Liver (tissue), 8 donors: ENCODE measurements at regions not wholly inside any gene's neighbourhood (a gene's known extent, or its start where the extent isn't known, plus 50 kb on each side); places are given as distances from the start of the nearest gene placed in this dataset.

Source experiments
- DNase-seq: peaks from one replicate; pipeline ENCODE4 v3.0.0-alpha.2; 2017; ENCODE audit warnings: low spot score
- H3K27ac ChIP-seq, 2 donors: one replicate each; pipeline ENCODE4 v1.7.0; 2013; ENCODE audit warnings: inconsistent platforms in 2 of 2, low read length in 2 of 2, control low read depth in 1 of 2, low read depth in 1 of 2, mild to moderate bottlenecking in 1 of 2
- H3K27me3 ChIP-seq, 4 donors: one replicate each; pipeline versions ENCODE4 v1.6.1 to v1.7.0; 2013; ENCODE audit warnings: low read length in 3 of 4, inconsistent platforms in 1 of 4, mild to moderate bottlenecking in 1 of 4, moderate library complexity in 1 of 4; ENCODE audit not compliant: control insufficient read depth in 4 of 4, insufficient read depth in 4 of 4
- H3K36me3 ChIP-seq, 4 donors: one replicate each; pipeline versions ENCODE4 v1.6.1 to v1.7.0; 2013; ENCODE audit warnings: low read length in 3 of 4, mild to moderate bottlenecking in 3 of 4, low read depth in 1 of 4, moderate library complexity in 1 of 4; ENCODE audit not compliant: control insufficient read depth in 4 of 4, insufficient read depth in 3 of 4
- H3K4me1 ChIP-seq, 4 donors: one replicate each; pipeline versions ENCODE4 v1.6.1 to v1.7.0; 2013; ENCODE audit warnings: low read length in 3 of 4, mild to moderate bottlenecking in 3 of 4, moderate library complexity in 1 of 4; ENCODE audit not compliant: control insufficient read depth in 4 of 4, insufficient read depth in 4 of 4
- H3K4me3 ChIP-seq, 3 donors: one replicate each; pipeline versions ENCODE4 v1.6.1 to v1.7.0; 2013; ENCODE audit warnings: low read length in 3 of 3, control low read depth in 1 of 3, low read depth in 1 of 3, mild to moderate bottlenecking in 1 of 3
- H3K9ac ChIP-seq, 2 donors: one replicate each; pipeline ENCODE4 v1.7.0; 2013; ENCODE audit warnings: low read length in 2 of 2, mild to moderate bottlenecking in 2 of 2, moderate library complexity in 2 of 2, control low read depth in 1 of 2, low read depth in 1 of 2
- H3K9me3 ChIP-seq, 4 donors: one replicate each; pipeline versions ENCODE4 v1.6.1 to v1.7.0; 2013; ENCODE audit warnings: low read length in 3 of 4; ENCODE audit not compliant: control insufficient read depth in 4 of 4
- EGR1 ChIP-seq, 2 donors: IDR thresholded peaks; 2 replicates each; pipeline ENCODE4 v1.6.1; 2016 to 2018; ENCODE audit warnings: antibody characterized with exemption in 2 of 2, low read depth in 2 of 2
- FOXA1 ChIP-seq: IDR thresholded peaks from 2 replicates; pipeline ENCODE4 v1.6.1; 2016; ENCODE audit warnings: antibody characterized with exemption
- FOXA2 ChIP-seq: IDR thresholded peaks from 2 replicates; pipeline ENCODE4 v1.6.1; 2016; ENCODE audit warnings: antibody characterized with exemption
- GABPA ChIP-seq, 2 donors: IDR thresholded peaks in 1 of 2; conservative IDR thresholded peaks in 1 of 2; 2 replicates each; pipeline ENCODE4 v1.6.1; 2016; ENCODE audit warnings: antibody characterized with exemption in 2 of 2, mild to moderate bottlenecking in 1 of 2, moderate library complexity in 1 of 2
- JUND ChIP-seq, 2 donors: IDR thresholded peaks; 2 replicates each; pipeline ENCODE4 v1.6.1; 2016; ENCODE audit warnings: antibody characterized with exemption in 2 of 2
- RXRA ChIP-seq, 2 donors: IDR thresholded peaks; 2 replicates each; pipeline ENCODE4 v1.6.1; 2017 to 2018; ENCODE audit warnings: antibody characterized with exemption in 2 of 2, mild to moderate bottlenecking in 1 of 2
- SP1 ChIP-seq: IDR thresholded peaks from 2 replicates; pipeline ENCODE4 v1.6.1; 2018; ENCODE audit warnings: antibody characterized with exemption, mild to moderate bottlenecking
- ZBTB33 ChIP-seq: IDR thresholded peaks from 2 replicates; pipeline ENCODE4 v1.6.1; 2016; ENCODE audit warnings: antibody characterized with exemption
- WGBS: extraction: QIAGEN DNeasy Blood & Tissue Kit; methylation state at CpG from one replicate; pipeline ENCODE4 v1.1.7; 2013; 5-methylcytosine and 5-hydroxymethylcytosine counted together
- TF ChIP-seq, protein P1 (sequence below): fragments of 150-350 bp; IDR thresholded peaks from 2 replicates; pipeline ENCODE4 v1.5.1; 2017; ENCODE audit warnings: improper control_type of control experiment, low read depth, low read length; ENCODE audit not compliant: missing input control
- TF ChIP-seq, protein P2 (sequence below): IDR thresholded peaks from 2 replicates; pipeline ENCODE4 v1.6.1; 2016; ENCODE audit warnings: antibody characterized with exemption
- donor health status: healthy.
- donor health status: healthy.
- donor health status: healthy.
- donor health status: healthy.
- donor health status: healthy.

DNA sequence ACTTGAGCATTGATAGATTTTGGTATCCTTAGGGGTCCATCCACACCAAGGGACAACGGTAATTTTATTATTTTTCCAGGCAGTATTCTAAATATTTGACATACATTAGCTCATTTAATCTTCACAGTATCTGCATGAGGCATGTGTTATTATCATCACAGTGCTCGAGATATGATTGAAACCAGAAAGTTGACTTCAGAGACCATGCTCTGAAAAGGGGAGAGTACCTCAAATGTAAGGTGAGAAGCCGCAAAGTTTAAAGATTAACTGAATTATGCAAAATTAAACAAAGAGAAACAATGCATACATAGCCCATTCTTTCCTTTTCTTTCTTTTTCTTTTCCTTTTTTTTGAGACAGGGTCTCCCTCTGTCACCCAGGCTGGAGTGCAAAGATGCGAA lies 104.1 kb downstream of the SLC25A46 start:
- WGBS: 79% methylated on average over 4 of the region's 4 CpGs
- TF ChIP-seq SP1 (no peak), FOXA2 (no peak), GABPA (IDR thresholded peaks at IDR 0.05 in 1 of 2, conservative IDR thresholded peaks at IDR 0.05 in 1 of 2) (no peak), ZBTB33 (no peak)
- H3K9ac ChIP-seq: no peak overlapping the region
- no peaks in the 10 kb centered on the region for H3K27me3 ChIP-seq
- no peak overlapping the region for H3K27ac ChIP-seq
- no peaks in the 10 kb centered on the region for H3K36me3 ChIP-seq
- H3K4me3 ChIP-seq: no peak overlapping the region
- no peaks in the 10 kb centered on the region for H3K9me3 ChIP-seq
- no peak for DNase-seq
- H3K4me1 ChIP-seq: no peaks in the 10 kb centered on the region

DNA sequence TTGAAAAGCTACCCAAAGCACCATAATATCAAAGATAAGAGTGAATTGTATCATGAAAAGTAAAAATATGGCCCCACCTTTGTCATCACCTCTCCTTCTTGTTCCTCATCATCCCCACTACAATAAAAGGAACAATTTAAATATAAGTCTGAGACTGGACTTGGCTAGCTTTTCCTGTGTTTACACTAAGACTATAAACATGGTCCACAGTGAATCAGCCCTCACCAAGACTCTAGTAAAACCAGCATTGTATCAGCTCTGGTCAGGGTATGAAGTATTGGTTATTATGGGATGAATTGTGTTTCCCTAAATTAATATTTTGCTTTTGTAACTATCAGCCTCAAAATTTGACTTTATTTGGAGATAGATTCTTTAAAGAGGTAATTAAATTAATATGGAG lies 105.4 kb downstream of the SLC25A46 start:
- TF ChIP-seq RXRA (IDR thresholded peaks at IDR 0.05) (no peak), SP1 (no peak), FOXA2 (no peak)
- TF ChIP-seq, protein P1, sequence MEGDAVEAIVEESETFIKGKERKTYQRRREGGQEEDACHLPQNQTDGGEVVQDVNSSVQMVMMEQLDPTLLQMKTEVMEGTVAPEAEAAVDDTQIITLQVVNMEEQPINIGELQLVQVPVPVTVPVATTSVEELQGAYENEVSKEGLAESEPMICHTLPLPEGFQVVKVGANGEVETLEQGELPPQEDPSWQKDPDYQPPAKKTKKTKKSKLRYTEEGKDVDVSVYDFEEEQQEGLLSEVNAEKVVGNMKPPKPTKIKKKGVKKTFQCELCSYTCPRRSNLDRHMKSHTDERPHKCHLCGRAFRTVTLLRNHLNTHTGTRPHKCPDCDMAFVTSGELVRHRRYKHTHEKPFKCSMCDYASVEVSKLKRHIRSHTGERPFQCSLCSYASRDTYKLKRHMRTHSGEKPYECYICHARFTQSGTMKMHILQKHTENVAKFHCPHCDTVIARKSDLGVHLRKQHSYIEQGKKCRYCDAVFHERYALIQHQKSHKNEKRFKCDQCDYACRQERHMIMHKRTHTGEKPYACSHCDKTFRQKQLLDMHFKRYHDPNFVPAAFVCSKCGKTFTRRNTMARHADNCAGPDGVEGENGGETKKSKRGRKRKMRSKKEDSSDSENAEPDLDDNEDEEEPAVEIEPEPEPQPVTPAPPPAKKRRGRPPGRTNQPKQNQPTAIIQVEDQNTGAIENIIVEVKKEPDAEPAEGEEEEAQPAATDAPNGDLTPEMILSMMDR: no peak
- Histone ChIP-seq H3K36me3 (no peaks in the 10 kb centered on the region), H3K27ac (no peak overlapping the region), H3K4me1 (no peaks in the 10 kb centered on the region), H3K27me3 (no peaks in the 10 kb centered on the region), H3K9me3 (peaks cover 0 to 9% (median 0%) of the 10 kb centered on the region in 4 donors), H3K9ac (no peak overlapping the region), H3K4me3 (no peak overlapping the region)
- no peak for DNase-seq

DNA sequence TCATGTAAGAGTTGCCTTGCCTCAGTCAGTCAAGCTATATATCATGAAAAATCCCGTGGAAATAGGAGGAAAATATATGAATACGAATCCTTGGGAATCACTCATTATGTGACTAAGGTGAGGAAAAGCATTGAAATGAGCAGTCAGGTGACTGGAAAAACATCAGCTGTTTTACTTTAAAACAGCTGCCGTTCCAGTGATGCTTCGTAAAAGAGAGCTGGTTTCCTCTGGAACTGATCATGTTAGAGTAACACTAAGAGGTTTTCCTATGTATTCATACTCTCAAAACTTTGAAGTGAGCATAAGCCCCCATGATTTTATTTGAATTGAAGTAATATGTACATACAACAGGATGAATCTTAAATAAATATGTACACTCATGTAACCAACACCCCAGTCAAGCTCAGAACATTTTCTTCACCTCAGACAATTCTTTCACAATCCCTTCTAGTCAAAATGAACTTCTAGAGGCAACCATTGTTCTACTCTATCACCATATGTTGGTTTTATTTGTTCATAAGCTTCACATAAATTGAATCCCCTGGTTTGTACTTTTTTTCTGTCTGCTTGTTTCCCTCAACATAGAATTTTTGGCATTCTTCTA lies 107.7 kb downstream of the SLC25A46 start:
- no peaks in the 10 kb centered on the region for H3K27me3 ChIP-seq
- peaks cover 0 to 9% (median 0%) of the 10 kb centered on the region in 4 donors for H3K9me3 ChIP-seq
- TF ChIP-seq FOXA2 (no peak), ZBTB33 (no peak), JUND (IDR thresholded peaks at IDR 0.05) (no peak), EGR1 (IDR thresholded peaks at IDR 0.05; ENCODE audit: low read depth in 2 of 2) (no peak), SP1 (no peak), FOXA1 (no peak)
- TF ChIP-seq, protein P2, sequence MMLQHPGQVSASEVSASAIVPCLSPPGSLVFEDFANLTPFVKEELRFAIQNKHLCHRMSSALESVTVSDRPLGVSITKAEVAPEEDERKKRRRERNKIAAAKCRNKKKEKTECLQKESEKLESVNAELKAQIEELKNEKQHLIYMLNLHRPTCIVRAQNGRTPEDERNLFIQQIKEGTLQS: no peak
- WGBS: 77% methylated on average over 4 of the region's 4 CpGs
- H3K27ac ChIP-seq: no peak overlapping the region
- H3K4me3 ChIP-seq: no peak overlapping the region
- DNase-seq: no peak
- H3K9ac ChIP-seq: no peak overlapping the region
- H3K4me1 ChIP-seq: no peaks in the 10 kb centered on the region
- H3K36me3 ChIP-seq: no peaks in the 10 kb centered on the region
